Endothelial cell (in vitro differentiated cells): ENCODE measurements at regions not wholly inside any gene's neighbourhood (a gene's known extent, or its start where the extent isn't known, plus 50 kb on each side); places are given as distances from the start of the nearest gene placed in this dataset.

Experiments used
- DNase-seq: peaks from one replicate; pipeline ENCODE4 v3.0.0; 2021; ENCODE audit warnings: low spot score
- H3K27ac Mint-ChIP-seq: one replicate; pipeline ENCODE4 v1.8.0; 2021; ENCODE audit warnings: mixed read lengths, inconsistent platforms; ENCODE audit not compliant: unreplicated experiment
- H3K27me3 Mint-ChIP-seq: one replicate; pipeline ENCODE4 v1.8.0; 2021; ENCODE audit warnings: mild to moderate bottlenecking, moderate library complexity, mixed read lengths, inconsistent platforms; ENCODE audit not compliant: unreplicated experiment
- H3K36me3 Mint-ChIP-seq: one replicate; pipeline ENCODE4 v1.8.0; 2021; ENCODE audit warnings: mild to moderate bottlenecking, low read depth, mixed read lengths, inconsistent platforms; ENCODE audit not compliant: unreplicated experiment
- H3K4me1 Mint-ChIP-seq: one replicate; pipeline ENCODE4 v1.8.0; 2021; ENCODE audit warnings: mild to moderate bottlenecking, mixed read lengths, inconsistent platforms; ENCODE audit not compliant: unreplicated experiment
- H3K4me3 Mint-ChIP-seq: one replicate; pipeline ENCODE4 v1.8.0; 2021; ENCODE audit warnings: mild to moderate bottlenecking, mixed read lengths, inconsistent platforms; ENCODE audit not compliant: unreplicated experiment
- H3K9me3 Mint-ChIP-seq: one replicate; pipeline ENCODE4 v1.8.0; 2021; ENCODE audit warnings: mixed read lengths, inconsistent platforms; ENCODE audit not compliant: unreplicated experiment
- TF ChIP-seq, protein P1 (sequence below): fragments of 200-600 bp; sonication (generic); IDR thresholded peaks from one replicate; pipeline ENCODE4 v1.5.0; 2021; ENCODE audit warnings: antibody characterized with exemption; ENCODE audit not compliant: unreplicated experiment

DNA sequence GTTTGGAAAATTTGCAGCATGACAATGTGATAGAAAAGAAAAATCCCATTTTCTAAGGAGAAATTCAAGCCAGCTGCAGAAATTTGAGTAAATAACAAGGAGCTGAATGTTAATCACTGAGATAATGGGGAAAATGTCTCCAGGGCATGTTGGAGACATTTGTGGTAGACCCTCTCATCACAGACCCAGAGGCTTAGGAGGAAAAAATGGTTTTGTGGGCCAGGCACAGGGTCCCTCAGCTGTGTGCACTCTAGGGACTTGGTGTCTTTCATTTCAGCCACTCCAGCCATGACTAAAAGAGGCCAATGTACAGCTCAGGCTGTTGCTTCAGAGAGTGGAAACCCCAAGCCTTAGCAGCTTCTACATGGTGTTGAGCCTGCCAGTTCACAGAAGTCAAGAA, 111.4 kb upstream of the SYT10 start:
- no peak for DNase-seq
- H3K36me3 Mint-ChIP-seq, result peaks cover 5% of the 10 kb centered on the region
- no peaks in the 10 kb centered on the region for H3K27me3 Mint-ChIP-seq
- H3K4me3 Mint-ChIP-seq, result no peak overlapping the region
- TF ChIP-seq, protein P1, sequence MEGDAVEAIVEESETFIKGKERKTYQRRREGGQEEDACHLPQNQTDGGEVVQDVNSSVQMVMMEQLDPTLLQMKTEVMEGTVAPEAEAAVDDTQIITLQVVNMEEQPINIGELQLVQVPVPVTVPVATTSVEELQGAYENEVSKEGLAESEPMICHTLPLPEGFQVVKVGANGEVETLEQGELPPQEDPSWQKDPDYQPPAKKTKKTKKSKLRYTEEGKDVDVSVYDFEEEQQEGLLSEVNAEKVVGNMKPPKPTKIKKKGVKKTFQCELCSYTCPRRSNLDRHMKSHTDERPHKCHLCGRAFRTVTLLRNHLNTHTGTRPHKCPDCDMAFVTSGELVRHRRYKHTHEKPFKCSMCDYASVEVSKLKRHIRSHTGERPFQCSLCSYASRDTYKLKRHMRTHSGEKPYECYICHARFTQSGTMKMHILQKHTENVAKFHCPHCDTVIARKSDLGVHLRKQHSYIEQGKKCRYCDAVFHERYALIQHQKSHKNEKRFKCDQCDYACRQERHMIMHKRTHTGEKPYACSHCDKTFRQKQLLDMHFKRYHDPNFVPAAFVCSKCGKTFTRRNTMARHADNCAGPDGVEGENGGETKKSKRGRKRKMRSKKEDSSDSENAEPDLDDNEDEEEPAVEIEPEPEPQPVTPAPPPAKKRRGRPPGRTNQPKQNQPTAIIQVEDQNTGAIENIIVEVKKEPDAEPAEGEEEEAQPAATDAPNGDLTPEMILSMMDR, result no peak
- peaks cover 9% of the 10 kb centered on the region for H3K9me3 Mint-ChIP-seq
- no peaks in the 10 kb centered on the region for H3K4me1 Mint-ChIP-seq
- no peak overlapping the region for H3K27ac Mint-ChIP-seq

DNA sequence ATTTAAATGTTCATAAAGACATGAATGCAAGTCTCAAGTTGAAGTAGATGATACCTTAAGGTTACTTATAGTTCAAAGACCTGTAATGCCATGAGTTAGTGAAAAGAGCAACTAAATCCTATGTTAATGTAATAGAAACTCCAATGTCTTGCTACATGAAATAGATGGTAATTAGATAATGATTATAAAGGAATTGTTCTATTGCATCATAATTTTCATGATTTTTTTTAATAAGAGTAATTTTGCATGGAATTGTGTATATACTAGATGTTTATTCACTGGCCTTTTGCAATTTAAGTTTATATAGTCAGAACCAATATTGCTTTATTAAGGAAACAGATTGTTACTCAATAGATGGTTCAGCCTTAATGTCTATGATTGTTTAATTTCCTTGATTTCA, 115.5 kb upstream of the SYT10 start:
- Mint-ChIP-seq H3K9me3 (peaks cover 9% of the 10 kb centered on the region), H3K4me1 (no peaks in the 10 kb centered on the region), H3K4me3 (no peak overlapping the region), H3K27me3 (no peaks in the 10 kb centered on the region), H3K36me3 (peaks cover 5% of the 10 kb centered on the region), H3K27ac (no peak overlapping the region)
- TF ChIP-seq, protein P1, result no peak
- DNase-seq, result no peak

DNA sequence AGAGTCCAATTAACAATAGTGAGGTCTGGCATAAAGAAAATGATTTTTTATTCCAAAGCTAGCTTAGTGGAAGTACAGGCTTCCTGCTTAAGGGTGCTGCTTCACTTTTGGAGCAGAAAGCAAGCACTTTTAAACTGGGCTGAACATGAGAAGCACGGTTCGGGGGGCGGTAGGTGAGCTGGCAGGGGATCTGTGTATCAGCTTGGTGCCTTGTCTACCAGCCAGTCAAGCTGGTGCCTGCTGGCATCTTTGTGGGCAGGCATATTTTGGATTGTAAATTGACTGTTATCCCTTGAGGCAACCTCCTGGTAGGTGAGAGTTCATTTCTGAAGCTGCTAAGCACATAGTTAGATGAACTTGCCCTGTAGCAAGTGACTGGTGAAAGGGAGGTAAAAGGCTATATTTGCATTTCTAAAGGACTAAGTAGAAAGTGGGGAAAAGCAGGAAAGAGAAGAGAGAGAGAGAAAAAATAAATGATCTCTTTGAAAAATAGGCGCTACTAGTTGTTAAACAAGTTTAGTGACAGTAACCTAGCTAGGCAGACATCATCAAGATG, 121.1 kb upstream of the SYT10 start:
- no peak for DNase-seq
- no peaks in the 10 kb centered on the region for H3K4me1 Mint-ChIP-seq
- H3K27ac Mint-ChIP-seq, result no peak overlapping the region
- no peaks in the 10 kb centered on the region for H3K9me3 Mint-ChIP-seq
- H3K27me3 Mint-ChIP-seq, result no peaks in the 10 kb centered on the region
- H3K4me3 Mint-ChIP-seq, result no peak overlapping the region
- TF ChIP-seq, protein P1, result no peak
- H3K36me3 Mint-ChIP-seq, result no peaks in the 10 kb centered on the region

DNA sequence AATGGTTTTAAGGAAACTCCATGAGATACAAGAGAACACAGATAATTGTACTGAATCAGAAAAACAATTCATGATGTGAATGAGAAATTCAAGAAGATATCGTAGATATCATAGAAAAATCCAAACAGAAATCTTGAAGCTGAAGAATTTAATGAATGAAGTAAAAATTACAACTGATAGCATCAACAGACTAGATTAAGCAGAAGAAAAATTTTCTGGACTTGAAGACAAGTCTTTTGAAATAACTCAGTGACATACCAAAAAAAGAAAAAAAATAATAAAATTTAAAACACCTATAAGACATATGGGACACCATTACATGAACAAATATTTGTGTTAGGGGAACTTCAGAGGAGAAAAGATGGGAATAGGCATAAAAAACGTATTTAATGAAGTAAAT, 122.8 kb upstream of the SYT10 start:
- TF ChIP-seq, protein P1, result no peak
- H3K27ac Mint-ChIP-seq, result no peak overlapping the region
- H3K36me3 Mint-ChIP-seq, result no peaks in the 10 kb centered on the region
- DNase-seq, result no peak
- H3K27me3 Mint-ChIP-seq, result no peaks in the 10 kb centered on the region
- no peaks in the 10 kb centered on the region for H3K9me3 Mint-ChIP-seq
- no peaks in the 10 kb centered on the region for H3K4me1 Mint-ChIP-seq
- no peak overlapping the region for H3K4me3 Mint-ChIP-seq

DNA sequence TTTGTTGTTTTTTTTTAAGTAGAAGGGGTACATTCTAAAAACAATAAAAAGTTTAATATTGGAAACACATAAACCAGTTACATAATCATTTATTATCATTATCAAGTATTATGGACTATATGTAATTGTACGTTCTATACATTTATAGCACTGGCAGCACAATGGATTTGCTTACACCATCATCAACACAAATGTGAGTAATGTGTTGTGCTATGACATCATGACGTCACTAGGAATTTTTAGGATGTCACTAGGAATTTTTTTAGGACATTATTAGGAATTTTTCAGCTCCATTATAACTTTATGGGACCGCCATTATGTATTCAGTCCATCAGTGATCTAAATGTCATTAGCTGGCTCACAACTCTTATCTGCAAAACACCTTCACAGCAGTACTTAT, 126.8 kb upstream of the SYT10 start:
- Mint-ChIP-seq H3K27ac (no peak overlapping the region), H3K9me3 (no peaks in the 10 kb centered on the region)

More for the DNA sequence above, 126.8 kb upstream of the SYT10 start:
- no peaks in the 10 kb centered on the region for H3K4me1 Mint-ChIP-seq
- H3K4me3 Mint-ChIP-seq, result no peak overlapping the region
- DNase-seq, result no peak
- TF ChIP-seq, protein P1, result no peak
- H3K27me3 Mint-ChIP-seq, result no peaks in the 10 kb centered on the region
- H3K36me3 Mint-ChIP-seq, result no peaks in the 10 kb centered on the region
